CD8-positive, alpha-beta memory T cell (primary cell): ENCODE measurements at regions not wholly inside any gene's neighbourhood (a gene's known extent, or its start where the extent isn't known, plus 50 kb on each side); places are given as distances from the start of the nearest gene placed in this dataset.

Experiments
- CTCF ChIA-PET: fragments of 350-600 bp; sonication (Branson Sonifier 250); formaldehyde crosslinking; loops from one replicate; lab custom pipeline; 2021; ENCODE audit warnings: antibody characterized with exemption; lab: Charles Lee
- POLR2A ChIA-PET: fragments of 350-600 bp; sonication (Branson Sonifier 250); formaldehyde crosslinking; loops from one replicate; lab custom pipeline; 2021; ENCODE audit warnings: antibody characterized with exemption; lab: Charles Lee
- DNase-seq, 5 donors: peaks; one replicate each; pipeline versions ENCODE4 v3.0.0 to v3.0.0-alpha.2; 2020 to 2022; ENCODE audit warnings: mixed read lengths in 1 of 5
- H3K27ac ChIP-seq: one replicate; pipeline ENCODE4 v1.7.0; 2013; ENCODE audit warnings: low read depth, mild to moderate bottlenecking, low read length, moderate library complexity
- H3K27me3 ChIP-seq: 2 replicates; pipeline ENCODE4 v1.7.0; 2013; ENCODE audit warnings: low read length, mild to moderate bottlenecking; ENCODE audit not compliant: insufficient read depth, poor library complexity, severe bottlenecking
- H3K36me3 ChIP-seq: 2 replicates; pipeline ENCODE4 v1.7.0; 2013; ENCODE audit warnings: mild to moderate bottlenecking, low read length, moderate library complexity; ENCODE audit not compliant: insufficient read depth
- H3K4me1 ChIP-seq: 2 replicates; pipeline ENCODE4 v1.7.0; 2013; ENCODE audit warnings: mild to moderate bottlenecking, low read length, moderate library complexity; ENCODE audit not compliant: insufficient read depth
- H3K4me3 ChIP-seq: 2 replicates; pipeline ENCODE4 v1.7.0; 2013; ENCODE audit warnings: mild to moderate bottlenecking, low read length
- H3K9me3 ChIP-seq: 2 replicates; pipeline ENCODE4 v1.7.0; 2013; ENCODE audit warnings: mild to moderate bottlenecking, low read length
- H3K27ac Mint-ChIP-seq, 8 donors: one replicate each; pipeline ENCODE4 v1.8.0; 2020 to 2021; ENCODE audit warnings: mixed read lengths in 8 of 8, mild to moderate bottlenecking in 6 of 8, inconsistent platforms in 3 of 8, moderate library complexity in 3 of 8
- H3K27me3 Mint-ChIP-seq, 2 donors: one replicate each; pipeline ENCODE4 v1.8.0; 2020 to 2021; ENCODE audit warnings: mixed read lengths in 2 of 2, mild to moderate bottlenecking in 1 of 2, moderate library complexity in 1 of 2
- H3K36me3 Mint-ChIP-seq, 3 donors: one replicate each; pipeline ENCODE4 v1.8.0; 2020 to 2021; ENCODE audit warnings: mixed read lengths in 3 of 3, inconsistent platforms in 1 of 3, mild to moderate bottlenecking in 1 of 3
- H3K4me1 Mint-ChIP-seq, 3 donors: one replicate each; pipeline ENCODE4 v1.8.0; 2020 to 2021; ENCODE audit warnings: mixed read lengths in 3 of 3, inconsistent platforms in 1 of 3, mild to moderate bottlenecking in 1 of 3
- H3K4me3 Mint-ChIP-seq, 7 donors: one replicate each; pipeline ENCODE4 v1.8.0; 2020 to 2021; ENCODE audit warnings: mixed read lengths in 7 of 7, mild to moderate bottlenecking in 6 of 7, moderate library complexity in 4 of 7, inconsistent platforms in 2 of 7
- H3K9me3 Mint-ChIP-seq, 5 donors: one replicate each; pipeline ENCODE4 v1.8.0; 2020 to 2022; ENCODE audit warnings: mixed read lengths in 5 of 5, mild to moderate bottlenecking in 3 of 5, moderate library complexity in 2 of 5, inconsistent platforms in 1 of 5

DNA sequence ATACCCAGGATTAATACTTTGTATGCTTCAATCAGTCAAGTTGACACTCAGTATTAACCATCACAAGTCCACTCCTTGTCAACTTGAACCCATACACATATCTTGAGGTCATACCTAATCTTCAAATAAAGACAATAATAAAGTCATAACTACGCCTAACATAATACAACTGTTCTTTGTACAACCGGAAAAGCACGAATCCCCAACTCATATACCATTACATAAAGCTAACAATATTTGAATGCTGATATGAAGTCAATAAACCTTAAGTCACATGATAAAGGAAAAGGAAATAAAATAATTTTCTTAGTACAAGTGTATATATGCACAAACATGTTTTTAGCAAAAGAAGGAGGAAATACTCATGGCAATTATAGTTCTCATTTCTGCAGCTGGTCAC, 770.6 kb upstream of the GYPC start:
- Histone ChIP-seq H3K4me3 (no peak overlapping the region), H3K9me3 (no peaks in the 10 kb centered on the region), H3K27me3 (no peaks in the 10 kb centered on the region), H3K36me3 (no peaks in the 10 kb centered on the region), H3K27ac (no peak overlapping the region), H3K4me1 (no peaks in the 10 kb centered on the region)
- Mint-ChIP-seq H3K4me3 (no peak overlapping the region), H3K27ac (no peak overlapping the region), H3K36me3 (no peaks in the 10 kb centered on the region), H3K4me1 (no peaks in the 10 kb centered on the region), H3K9me3 (peaks cover 5 to 18% (median 15%) of the 10 kb centered on the region in 5 donors), H3K27me3 (no peaks in the 10 kb centered on the region)
- DNase-seq, result no peak
- ChIA-PET CTCF (no interaction called here), POLR2A (no interaction called here)

- Histone ChIP-seq H3K27me3 (no peaks in the 10 kb centered on the region), H3K36me3 (no peaks in the 10 kb centered on the region), H3K4me3 (no peak overlapping the region), H3K9me3 (no peaks in the 10 kb centered on the region), H3K27ac (no peak overlapping the region), H3K4me1 (no peaks in the 10 kb centered on the region)
- DNase-seq, result no peak
- no peak overlapping the region for H3K4me3 Mint-ChIP-seq
- no peak overlapping the region for H3K27ac Mint-ChIP-seq
- ChIA-PET POLR2A (no interaction called here), CTCF (no interaction called here)
- no peaks in the 10 kb centered on the region for H3K36me3 Mint-ChIP-seq
- peaks cover 5 to 18% (median 15%) of the 10 kb centered on the region in 5 donors for H3K9me3 Mint-ChIP-seq
- no peaks in the 10 kb centered on the region for H3K27me3 Mint-ChIP-seq
- H3K4me1 Mint-ChIP-seq, result no peaks in the 10 kb centered on the region
Observed at GRCh38 chr2:125886153-125886552, 769.8 kb upstream of the GYPC start.

- no peaks in the 10 kb centered on the region for H3K4me1 ChIP-seq
- ChIA-PET POLR2A (no interaction called here), CTCF (no interaction called here)
- H3K4me3 ChIP-seq, result no peak overlapping the region
- H3K36me3 Mint-ChIP-seq, result no peaks in the 10 kb centered on the region
- no peak for DNase-seq
- no peak overlapping the region for H3K27ac Mint-ChIP-seq
- H3K4me3 Mint-ChIP-seq, result no peak overlapping the region
- no peaks in the 10 kb centered on the region for H3K27me3 Mint-ChIP-seq
- no peak overlapping the region for H3K27ac ChIP-seq
- peaks cover 7 to 29% (median 9%) of the 10 kb centered on the region in 5 donors for H3K9me3 Mint-ChIP-seq
- H3K9me3 ChIP-seq, result no peaks in the 10 kb centered on the region
- no peaks in the 10 kb centered on the region for H3K27me3 ChIP-seq
- no peaks in the 10 kb centered on the region for H3K4me1 Mint-ChIP-seq
- H3K36me3 ChIP-seq, result no peaks in the 10 kb centered on the region
Observed at GRCh38 chr2:125901278-125901677, 754.7 kb upstream of the GYPC start.

DNA sequence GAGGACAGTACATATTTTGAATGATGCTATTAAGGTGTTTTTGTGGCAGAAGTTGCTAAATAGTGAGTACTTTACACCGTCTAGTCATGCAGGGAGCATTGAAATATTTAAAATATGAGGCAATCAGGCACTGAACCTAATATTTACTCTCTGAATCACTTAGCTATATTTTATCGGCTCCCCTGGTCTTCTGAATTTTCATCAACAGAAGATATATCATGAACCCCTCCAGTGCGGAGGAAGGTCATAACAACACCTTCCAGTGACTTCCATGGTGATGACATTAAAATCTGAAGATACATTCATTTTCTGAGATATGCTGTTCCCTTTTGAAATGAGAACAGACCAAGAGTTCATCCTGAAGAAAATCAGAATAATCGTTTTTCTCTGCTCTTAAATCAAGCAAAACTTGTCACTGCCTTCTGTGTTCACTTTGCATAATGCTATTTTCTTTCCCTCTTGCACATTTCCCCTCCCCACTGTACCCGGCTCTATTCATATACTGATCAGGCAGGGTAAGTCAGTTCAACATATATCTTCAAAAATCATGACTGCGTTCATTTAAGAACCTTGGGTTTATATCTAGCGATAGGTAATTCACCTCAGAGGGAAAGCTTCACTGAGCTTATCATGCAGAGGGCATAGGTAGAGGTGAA, 729.9 kb upstream of the GYPC start:
- Mint-ChIP-seq H3K36me3 (peaks cover 0 to 1% (median 0%) of the 10 kb centered on the region in 3 donors), H3K9me3 (peaks cover 0 to 19% (median 2%) of the 10 kb centered on the region in 5 donors), H3K4me3 (no peak overlapping the region), H3K4me1 (no peaks in the 10 kb centered on the region), H3K27ac (no peak overlapping the region), H3K27me3 (no peaks in the 10 kb centered on the region)
- no peaks in the 10 kb centered on the region for H3K4me1 ChIP-seq
- POLR2A ChIA-PET, result no interaction called here
- H3K27ac ChIP-seq, result no peak overlapping the region
- no peak for DNase-seq
- H3K27me3 ChIP-seq, result no peaks in the 10 kb centered on the region
- no peak overlapping the region for H3K4me3 ChIP-seq
- H3K36me3 ChIP-seq, result no peaks in the 10 kb centered on the region
- CTCF ChIA-PET, result no interaction called here
- no peaks in the 10 kb centered on the region for H3K9me3 ChIP-seq

DNA sequence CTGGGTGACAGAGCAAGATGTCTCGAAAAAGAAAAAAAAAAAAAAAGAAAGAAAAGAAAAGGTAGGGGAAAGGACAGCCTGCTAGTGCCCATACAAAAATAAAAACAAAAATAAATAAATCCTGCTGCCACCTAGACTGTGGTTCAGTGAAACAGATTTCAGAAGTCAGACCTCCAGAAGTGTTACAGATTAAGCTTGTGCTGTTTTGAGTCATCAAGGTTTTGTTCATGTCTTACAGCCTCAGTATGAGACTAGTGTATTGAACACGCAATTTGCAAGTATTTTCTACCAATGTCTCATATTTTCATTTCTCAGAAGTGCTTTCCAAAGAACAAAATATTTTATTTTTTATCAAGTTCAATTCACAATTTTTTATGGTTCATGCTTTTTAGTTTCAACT, 720.4 kb upstream of the GYPC start:
- no peaks in the 10 kb centered on the region for H3K9me3 ChIP-seq
- no peak overlapping the region for H3K27ac ChIP-seq
- no peaks in the 10 kb centered on the region for H3K4me1 ChIP-seq
- POLR2A ChIA-PET, result no interaction called here
- H3K27ac Mint-ChIP-seq, result no peak overlapping the region
- H3K9me3 Mint-ChIP-seq, result peaks cover under 1 to 10% (median 1%) of the 10 kb centered on the region in 5 donors
- CTCF ChIA-PET, result no interaction called here
- no peaks in the 10 kb centered on the region for H3K4me1 Mint-ChIP-seq
- no peak overlapping the region for H3K4me3 Mint-ChIP-seq
- H3K36me3 Mint-ChIP-seq, result no peaks in the 10 kb centered on the region
- no peaks in the 10 kb centered on the region for H3K27me3 ChIP-seq
- no peak for DNase-seq
- no peaks in the 10 kb centered on the region for H3K36me3 ChIP-seq
- H3K27me3 Mint-ChIP-seq, result no peaks in the 10 kb centered on the region
- H3K4me3 ChIP-seq, result no peak overlapping the region

DNA sequence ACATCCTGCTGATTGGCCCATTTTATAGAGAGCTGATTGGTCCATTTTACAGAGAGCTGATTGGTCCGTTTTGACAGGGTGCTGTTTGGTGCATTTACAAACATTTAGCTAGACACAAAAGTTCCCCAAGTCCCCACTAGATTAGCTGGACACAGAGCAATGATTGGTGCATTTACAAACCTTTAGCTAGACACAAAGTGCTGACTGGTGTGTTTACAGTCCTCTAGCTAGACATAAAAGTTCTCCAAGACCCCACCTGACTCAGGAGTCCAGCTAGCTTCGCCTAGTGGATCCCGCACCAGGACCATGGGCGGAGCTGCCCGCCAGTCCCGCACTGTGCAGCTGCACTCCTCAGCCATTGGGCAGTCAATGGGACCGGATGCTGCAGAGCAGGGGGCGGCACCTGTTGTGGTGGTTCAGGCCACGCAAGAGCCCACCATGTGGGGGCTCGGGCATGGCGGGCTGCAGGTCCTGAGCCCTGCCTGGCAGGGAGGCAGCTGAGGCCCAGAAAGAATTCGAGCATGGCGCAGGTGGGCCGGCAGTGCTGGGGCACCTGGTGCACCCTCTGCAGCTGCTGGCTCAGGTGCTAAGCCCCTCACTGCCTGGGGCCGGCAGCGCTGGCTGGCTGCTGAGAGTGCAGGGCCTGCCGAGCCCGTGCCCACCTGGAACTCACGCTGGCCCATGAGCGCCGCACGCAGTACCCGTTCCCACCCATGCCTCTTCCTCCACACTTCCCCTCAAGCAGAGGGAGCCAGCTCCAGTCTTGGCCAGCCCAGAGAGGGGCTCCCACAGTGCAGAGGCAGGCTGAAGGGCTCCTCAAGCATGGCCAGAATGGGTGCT, 713.2 kb upstream of the GYPC start:
- CTCF ChIA-PET, result no interaction called here
- no peaks in the 10 kb centered on the region for H3K4me1 Mint-ChIP-seq
- H3K9me3 Mint-ChIP-seq, result peaks cover 0 to 24% (median 11%) of the 10 kb centered on the region in 5 donors
- Histone ChIP-seq H3K4me3 (no peak overlapping the region), H3K4me1 (no peaks in the 10 kb centered on the region), H3K36me3 (no peaks in the 10 kb centered on the region), H3K27ac (no peak overlapping the region), H3K27me3 (no peaks in the 10 kb centered on the region), H3K9me3 (no peaks in the 10 kb centered on the region)
- H3K27ac Mint-ChIP-seq, result no peak overlapping the region
- H3K4me3 Mint-ChIP-seq, result no peak overlapping the region
- POLR2A ChIA-PET, result no interaction called here
- DNase-seq, result no peak
- no peaks in the 10 kb centered on the region for H3K36me3 Mint-ChIP-seq
- H3K27me3 Mint-ChIP-seq, result peaks cover 0 to 1% of the 10 kb centered on the region in 2 donors

GRCh38 chr2:125959047-125959446, 696.9 kb upstream of the GYPC start:
- Mint-ChIP-seq H3K4me1 (no peaks in the 10 kb centered on the region), H3K9me3 (peaks cover 0 to 5% (median 3%) of the 10 kb centered on the region in 5 donors), H3K4me3 (no peak overlapping the region), H3K36me3 (no peaks in the 10 kb centered on the region), H3K27me3 (no peaks in the 10 kb centered on the region), H3K27ac (no peak overlapping the region)
- POLR2A ChIA-PET, result no interaction called here
- CTCF ChIA-PET, result no interaction called here
- Histone ChIP-seq H3K4me1 (no peaks in the 10 kb centered on the region), H3K9me3 (no peaks in the 10 kb centered on the region), H3K4me3 (no peak overlapping the region), H3K27me3 (no peaks in the 10 kb centered on the region), H3K27ac (no peak overlapping the region), H3K36me3 (no peaks in the 10 kb centered on the region)
- DNase-seq, result no peak

DNA sequence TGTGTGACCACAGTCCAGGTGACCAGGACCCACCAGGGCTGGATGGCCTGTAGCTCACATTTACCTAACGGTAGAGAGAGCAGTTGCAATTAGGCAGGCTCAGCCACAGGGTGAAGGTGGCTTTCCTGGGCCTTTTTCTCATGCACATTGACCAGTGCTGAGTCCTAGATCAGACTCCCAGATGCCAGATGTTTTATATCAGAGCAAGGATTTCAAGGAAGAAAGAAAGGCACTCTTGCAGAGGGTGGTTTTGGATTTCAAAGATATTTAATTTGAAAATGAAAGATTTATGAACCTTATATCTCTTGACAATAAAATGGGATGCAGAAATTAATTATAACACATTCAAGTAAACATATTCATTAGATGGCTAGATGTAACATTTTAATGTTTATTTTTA, 694.2 kb upstream of the GYPC start:
- Histone ChIP-seq H3K27ac (no peak overlapping the region), H3K9me3 (no peaks in the 10 kb centered on the region), H3K36me3 (no peaks in the 10 kb centered on the region), H3K27me3 (no peaks in the 10 kb centered on the region), H3K4me3 (no peak overlapping the region), H3K4me1 (no peaks in the 10 kb centered on the region)
- H3K4me1 Mint-ChIP-seq, result no peaks in the 10 kb centered on the region
- H3K27me3 Mint-ChIP-seq, result no peaks in the 10 kb centered on the region
- no peaks in the 10 kb centered on the region for H3K36me3 Mint-ChIP-seq
- no peak overlapping the region for H3K4me3 Mint-ChIP-seq
- peaks cover 0 to 4% (median under 1%) of the 10 kb centered on the region in 5 donors for H3K9me3 Mint-ChIP-seq
- POLR2A ChIA-PET, result no interaction called here
- CTCF ChIA-PET, result no interaction called here
- no peak overlapping the region for H3K27ac Mint-ChIP-seq
- DNase-seq, result no peak
